Neural progenitor cell (in vitro differentiated cells): ENCODE measurements at regions not wholly inside any gene's neighbourhood (a gene's known extent, or its start where the extent isn't known, plus 50 kb on each side); places are given as distances from the start of the nearest gene placed in this dataset.

Source experiments
- DNase-seq: peaks from one replicate; pipeline ENCODE4 v3.0.0-alpha.2; 2016; ENCODE audit warnings: low spot score
- H2AFZ ChIP-seq: fragments of 200-600 bp; sonication (generic); replicated peaks from 2 replicates; pipeline ENCODE4 v1.6.1; 2016; ENCODE audit warnings: antibody characterized with exemption
- H3F3A ChIP-seq: fragments of 200-600 bp; sonication (generic); 2 replicates; pipeline ENCODE4 v1.6.1; 2016; ENCODE audit warnings: antibody characterized with exemption, low read depth
- H3K27ac ChIP-seq: fragments of 200-600 bp; sonication (generic); 2 replicates; pipeline ENCODE4 v1.5.1; 2016; ENCODE audit warnings: mild to moderate bottlenecking
- H3K27me3 ChIP-seq: fragments of 200-600 bp; sonication (generic); 2 replicates; pipeline ENCODE4 v1.6.1; 2016; ENCODE audit warnings: mild to moderate bottlenecking, moderate library complexity
- H3K36me3 ChIP-seq: fragments of 200-600 bp; sonication (generic); 2 replicates; pipeline ENCODE4 v1.5.1; 2016
- H3K4me1 ChIP-seq: fragments of 200-600 bp; sonication (generic); 2 replicates; pipeline ENCODE4 v1.6.1; 2016; ENCODE audit warnings: mixed run types
- H3K4me2 ChIP-seq: fragments of 200-600 bp; sonication (generic); 2 replicates; pipeline ENCODE4 v1.6.1; 2016
- H3K4me3 ChIP-seq: fragments of 200-600 bp; sonication (generic); 2 replicates; pipeline ENCODE4 v1.5.1; 2016
- H3K79me2 ChIP-seq: fragments of 200-600 bp; sonication (generic); 2 replicates; pipeline ENCODE4 v1.6.1; 2016; ENCODE audit warnings: low read depth
- H3K9ac ChIP-seq: fragments of 200-600 bp; sonication (generic); 2 replicates; pipeline ENCODE4 v1.6.1; 2016
- H3K9me3 ChIP-seq: fragments of 200-600 bp; sonication (generic); 2 replicates; pipeline ENCODE4 v1.5.1; 2016; ENCODE audit warnings: low read depth
- H4K20me1 ChIP-seq: fragments of 200-600 bp; sonication (generic); 2 replicates; pipeline ENCODE4 v1.6.1; 2016; ENCODE audit warnings: low read depth
- H3K27ac Mint-ChIP-seq: 3 replicates; pipeline ENCODE4 v1.8.0; 2021; ENCODE audit warnings: mixed read lengths
- H3K27me3 Mint-ChIP-seq: 2 replicates; pipeline ENCODE4 v1.8.0; 2022; ENCODE audit warnings: low read depth, mild to moderate bottlenecking, inconsistent platforms, moderate library complexity, mixed read lengths; ENCODE audit not compliant: insufficient read depth
- H3K36me3 Mint-ChIP-seq: 3 replicates; pipeline ENCODE4 v1.8.0; 2021; ENCODE audit warnings: mixed read lengths
- H3K4me1 Mint-ChIP-seq: 3 replicates; pipeline ENCODE4 v1.8.0; 2021; ENCODE audit warnings: mixed read lengths
- H3K4me3 Mint-ChIP-seq: 3 replicates; pipeline ENCODE4 v1.8.0; 2021; ENCODE audit warnings: mild to moderate bottlenecking, moderate library complexity, mixed read lengths
- H3K9me3 Mint-ChIP-seq: 3 replicates; pipeline ENCODE4 v1.8.0; 2020; ENCODE audit warnings: mixed read lengths
- EZH2 ChIP-seq: fragments of 200-600 bp; sonication (generic); IDR thresholded peaks from 2 replicates; pipeline ENCODE4 v1.6.1; 2017; ENCODE audit warnings: antibody characterized with exemption, mild to moderate bottlenecking, moderate library complexity
- EZH2phosphoT487 ChIP-seq: fragments of 200-600 bp; sonication (generic); IDR thresholded peaks from 2 replicates; pipeline ENCODE4 v1.6.1; 2017; ENCODE audit warnings: antibody characterized with exemption
- TF ChIP-seq, protein P1 (sequence below): fragments of 200-600 bp; sonication (generic); IDR thresholded peaks from 2 replicates; pipeline ENCODE4 v1.5.1; 2017; ENCODE audit warnings: antibody characterized with exemption, mild to moderate bottlenecking

GRCh38 chr14:85052646-85053045 is 477.3 kb upstream of the FLRT2 start:
- H3K27ac Mint-ChIP-seq = no peak overlapping the region
- peaks cover 2% of the 10 kb centered on the region for H3K36me3 Mint-ChIP-seq
- Histone ChIP-seq H3K4me2 (no peak overlapping the region), H3K36me3 (no peaks in the 10 kb centered on the region), H3K9me3 (no peaks in the 10 kb centered on the region), H3K4me3 (no peak overlapping the region), H3K4me1 (no peaks in the 10 kb centered on the region), H3F3A (no peaks in the 10 kb centered on the region), H3K79me2 (no peaks in the 10 kb centered on the region), H3K27ac (no peak overlapping the region), H4K20me1 (no peaks in the 10 kb centered on the region), H2AFZ (no peak overlapping the region), H3K27me3 (no peaks in the 10 kb centered on the region), H3K9ac (no peak overlapping the region)
- DNase-seq = no peak
- no peaks in the 10 kb centered on the region for H3K4me1 Mint-ChIP-seq
- H3K4me3 Mint-ChIP-seq = no peak overlapping the region
- no peaks in the 10 kb centered on the region for H3K27me3 Mint-ChIP-seq
- peaks cover 19% of the 10 kb centered on the region for H3K9me3 Mint-ChIP-seq
- no peak for TF ChIP-seq EZH2
- TF ChIP-seq, protein P1, sequence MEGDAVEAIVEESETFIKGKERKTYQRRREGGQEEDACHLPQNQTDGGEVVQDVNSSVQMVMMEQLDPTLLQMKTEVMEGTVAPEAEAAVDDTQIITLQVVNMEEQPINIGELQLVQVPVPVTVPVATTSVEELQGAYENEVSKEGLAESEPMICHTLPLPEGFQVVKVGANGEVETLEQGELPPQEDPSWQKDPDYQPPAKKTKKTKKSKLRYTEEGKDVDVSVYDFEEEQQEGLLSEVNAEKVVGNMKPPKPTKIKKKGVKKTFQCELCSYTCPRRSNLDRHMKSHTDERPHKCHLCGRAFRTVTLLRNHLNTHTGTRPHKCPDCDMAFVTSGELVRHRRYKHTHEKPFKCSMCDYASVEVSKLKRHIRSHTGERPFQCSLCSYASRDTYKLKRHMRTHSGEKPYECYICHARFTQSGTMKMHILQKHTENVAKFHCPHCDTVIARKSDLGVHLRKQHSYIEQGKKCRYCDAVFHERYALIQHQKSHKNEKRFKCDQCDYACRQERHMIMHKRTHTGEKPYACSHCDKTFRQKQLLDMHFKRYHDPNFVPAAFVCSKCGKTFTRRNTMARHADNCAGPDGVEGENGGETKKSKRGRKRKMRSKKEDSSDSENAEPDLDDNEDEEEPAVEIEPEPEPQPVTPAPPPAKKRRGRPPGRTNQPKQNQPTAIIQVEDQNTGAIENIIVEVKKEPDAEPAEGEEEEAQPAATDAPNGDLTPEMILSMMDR = no peak
- TF ChIP-seq EZH2phosphoT487 = no peak

DNA sequence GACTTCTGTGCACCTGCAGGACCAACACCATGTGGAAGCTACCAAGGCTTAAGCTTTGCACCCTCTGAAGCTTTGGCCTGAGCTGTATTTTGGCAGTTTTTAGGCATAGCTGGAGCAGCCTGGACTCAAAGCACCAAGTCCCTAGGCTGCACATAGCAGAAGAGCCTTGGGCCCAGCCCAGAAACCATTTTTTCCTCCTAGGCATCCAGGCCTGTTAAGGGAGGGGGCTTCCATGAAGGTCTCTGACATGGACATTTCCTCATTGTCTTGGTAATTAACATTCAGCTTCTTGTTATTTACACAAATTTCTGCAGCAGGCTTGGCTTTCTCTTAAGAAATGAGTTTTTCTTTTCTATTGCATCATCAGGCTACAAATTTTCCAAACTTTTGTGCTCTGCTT is 475.8 kb upstream of the FLRT2 start:
- Histone ChIP-seq H3K27me3 (no peaks in the 10 kb centered on the region), H2AFZ (no peak overlapping the region), H3K9ac (no peak overlapping the region), H4K20me1 (no peaks in the 10 kb centered on the region), H3F3A (no peaks in the 10 kb centered on the region), H3K9me3 (no peaks in the 10 kb centered on the region), H3K27ac (no peak overlapping the region), H3K4me3 (no peak overlapping the region), H3K4me1 (no peaks in the 10 kb centered on the region), H3K79me2 (no peaks in the 10 kb centered on the region), H3K4me2 (no peak overlapping the region), H3K36me3 (no peaks in the 10 kb centered on the region)
- Mint-ChIP-seq H3K27me3 (no peaks in the 10 kb centered on the region), H3K9me3 (peaks cover 19% of the 10 kb centered on the region), H3K4me3 (no peak overlapping the region), H3K4me1 (no peaks in the 10 kb centered on the region), H3K36me3 (peaks cover 2% of the 10 kb centered on the region), H3K27ac (no peak overlapping the region)
- DNase-seq = no peak
- TF ChIP-seq EZH2phosphoT487 (no peak), EZH2 (no peak)
- TF ChIP-seq, protein P1 = no peak

DNA sequence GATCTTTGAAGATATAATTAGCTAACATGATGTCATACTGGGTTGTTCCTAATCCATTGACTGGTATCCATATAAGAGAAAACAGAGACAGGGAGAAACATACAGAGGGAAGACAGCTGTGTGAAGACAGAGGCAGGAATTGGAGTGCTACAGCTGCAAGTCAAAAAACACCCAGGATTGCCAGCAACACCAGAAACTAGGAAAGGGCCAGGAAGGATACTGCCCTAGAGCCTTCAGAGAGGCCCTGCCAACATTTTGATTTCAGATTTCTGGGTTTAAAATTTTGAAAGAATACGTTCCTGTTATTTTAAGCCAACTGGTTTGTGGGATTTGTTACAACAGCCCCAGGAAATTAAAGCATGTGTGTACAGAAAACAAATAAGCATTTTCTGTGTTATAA is 473.7 kb upstream of the FLRT2 start:
- no peak overlapping the region for H3K27ac Mint-ChIP-seq
- H3K27me3 Mint-ChIP-seq = no peaks in the 10 kb centered on the region
- Histone ChIP-seq H3F3A (no peaks in the 10 kb centered on the region), H3K36me3 (no peaks in the 10 kb centered on the region), H3K27me3 (no peaks in the 10 kb centered on the region), H3K27ac (no peak overlapping the region), H3K9me3 (no peaks in the 10 kb centered on the region), H3K79me2 (no peaks in the 10 kb centered on the region), H3K9ac (no peak overlapping the region), H2AFZ (no peak overlapping the region), H3K4me2 (no peak overlapping the region), H4K20me1 (no peaks in the 10 kb centered on the region), H3K4me1 (no peaks in the 10 kb centered on the region), H3K4me3 (no peak overlapping the region)
- H3K4me1 Mint-ChIP-seq = no peaks in the 10 kb centered on the region
- peaks cover 2% of the 10 kb centered on the region for H3K36me3 Mint-ChIP-seq
- peaks cover 19% of the 10 kb centered on the region for H3K9me3 Mint-ChIP-seq
- TF ChIP-seq, protein P1 = no peak
- TF ChIP-seq EZH2 (no peak), EZH2phosphoT487 (no peak)
- DNase-seq = no peak
- no peak overlapping the region for H3K4me3 Mint-ChIP-seq
